Epithelial cell of esophagus (primary cell): ENCODE measurements at regions not wholly inside any gene's neighbourhood (a gene's known extent, or its start where the extent isn't known, plus 50 kb on each side); places are given as distances from the start of the nearest gene placed in this dataset.

ENCODE experiments used
- DNase-seq: peaks from one replicate; pipeline ENCODE4 v3.0.0; 2010; ENCODE audit warnings: low read depth
- H3K4me3 ChIP-seq: 2 replicates; pipeline ENCODE4 v1.5.1; 2011; ENCODE audit warnings: mild to moderate bottlenecking, low read length, control low read depth
- CTCF ChIP-seq: IDR thresholded peaks from 2 replicates; pipeline ENCODE4 v1.5.1; 2011; ENCODE audit warnings: low read depth, mild to moderate bottlenecking, low read length, control low read depth, inconsistent platforms; ENCODE audit not compliant: insufficient read depth; ENCODE audit errors: missing control alignments

- TF ChIP-seq CTCF: no peak
Measured at GRCh38 chr18:77529492-77530176, 280.0 kb downstream of the GALR1 start.

GRCh38 chr18:77530732-77531131, 281.1 kb downstream of the GALR1 start:
- H3K4me3 ChIP-seq: no peak overlapping the region
- TF ChIP-seq CTCF: no peak
- DNase-seq: no peak

More at GRCh38 chr18:77529492-77530176, 280.0 kb downstream of the GALR1 start:
- no peak for DNase-seq
- no peak overlapping the region for H3K4me3 ChIP-seq

- no peak for DNase-seq
- no peak for TF ChIP-seq CTCF
- H3K4me3 ChIP-seq: no peak overlapping the region
Measured at GRCh38 chr18:77539860-77540259, 290.2 kb downstream of the GALR1 start.

- DNase-seq: no peak
- H3K4me3 ChIP-seq: no peak overlapping the region
- TF ChIP-seq CTCF: no peak
Measured at GRCh38 chr18:77544792-77545191, 295.1 kb downstream of the GALR1 start.

GRCh38 chr18:77547757-77548156, 298.1 kb downstream of the GALR1 start:
- DNase-seq: no peak
- no peak overlapping the region for H3K4me3 ChIP-seq
- TF ChIP-seq CTCF: no peak

- no peak for TF ChIP-seq CTCF
- DNase-seq: no peak
- H3K4me3 ChIP-seq: no peak overlapping the region
Measured at GRCh38 chr18:77548790-77549420, 299.3 kb downstream of the GALR1 start.

- DNase-seq: no peak
- H3K4me3 ChIP-seq: no peak overlapping the region
- no peak for TF ChIP-seq CTCF
Measured at GRCh38 chr18:77550625-77551024, 301.0 kb downstream of the GALR1 start.
